ENCODE measurements at regions not wholly inside any gene's neighbourhood (a gene's known extent, or its start where the extent isn't known, plus 50 kb on each side); places are given as distances from the start of the nearest gene placed in this dataset.
A peak's percentile ranks its signal among the peaks of the same experiment; 100 is the strongest.
"Not testable (repeated sequence)": the region's sequence is repeated elsewhere in the genome, so short reads cannot be mapped to it uniquely, and the experiment has no call there.

DNA sequence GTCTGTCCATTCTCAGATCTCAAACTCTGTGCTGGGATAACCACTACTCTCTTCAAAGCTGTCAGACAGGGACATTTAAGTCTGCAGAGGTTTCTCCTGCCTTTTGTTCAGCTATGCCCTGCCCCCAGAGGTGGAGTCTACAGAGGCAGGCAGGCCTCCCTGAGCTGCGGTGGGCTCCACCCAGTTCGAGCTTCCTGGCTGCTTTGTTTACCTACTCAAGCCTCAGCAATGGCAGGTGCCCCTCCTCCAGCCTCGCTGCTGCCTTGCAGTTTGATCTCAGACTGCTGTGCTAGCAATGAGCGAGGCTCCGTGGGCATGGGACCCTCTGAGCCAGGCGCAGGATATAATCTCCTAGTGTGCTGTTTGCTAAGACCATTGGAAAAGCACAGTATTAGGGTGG lies 53.1 kb upstream of the HUNK start:
- DNase-seq; H3K36me3 ChIP-seq (ENCODE audit: insufficient read depth, low read length); intact Hi-C loops (cut with micrococcal nuclease); H3K27me3 ChIP-seq (ENCODE audit: insufficient read depth, low read length); H3K4me1 Mint-ChIP-seq; H3K4me1 ChIP-seq (ENCODE audit: insufficient read depth, low read length); POLR2A ChIA-PET (ENCODE audit: partially characterized antibody); H3K27ac ChIP-seq (ENCODE audit: low read depth, low read length); H3K4me3 Mint-ChIP-seq; H3K9me3 ChIP-seq (ENCODE audit: control insufficient read depth in 1 of 2, low read length in 2 of 2); CTCF ChIA-PET (ENCODE audit: partially characterized antibody); H3K27ac Mint-ChIP-seq; H3K4me3 ChIP-seq (ENCODE audit: low read length in 2 of 2); H3K36me3 Mint-ChIP-seq: not testable (repeated sequence)
- Mint-ChIP-seq H3K9me3 (peaks cover 0 to 12% (median 5%) of the 10 kb centered on the region in 8 donors), H3K27me3 (peaks cover 11 to 18% of the 10 kb centered on the region in 2 donors)

GRCh38 chr21:31814356-31814755 lies 58.5 kb upstream of the HUNK start:
- H3K27ac ChIP-seq (ENCODE audit: low read depth, low read length); DNase-seq; H3K4me1 Mint-ChIP-seq; H3K36me3 ChIP-seq (ENCODE audit: insufficient read depth, low read length); H3K27ac Mint-ChIP-seq; H3K4me3 ChIP-seq (ENCODE audit: low read length in 2 of 2); POLR2A ChIA-PET (ENCODE audit: partially characterized antibody); CTCF ChIA-PET (ENCODE audit: partially characterized antibody); intact Hi-C loops (cut with micrococcal nuclease); H3K27me3 ChIP-seq (ENCODE audit: insufficient read depth, low read length); H3K9me3 ChIP-seq (ENCODE audit: control insufficient read depth in 1 of 2, low read length in 2 of 2); H3K36me3 Mint-ChIP-seq; H3K4me3 Mint-ChIP-seq; H3K4me1 ChIP-seq (ENCODE audit: insufficient read depth, low read length): not testable (repeated sequence)
- H3K27me3 Mint-ChIP-seq, result peaks cover 4 to 12% of the 10 kb centered on the region in 2 donors
- peaks cover 2 to 18% (median 5%) of the 10 kb centered on the region in 8 donors for H3K9me3 Mint-ChIP-seq

- no peaks in the 10 kb centered on the region for H3K4me1 Mint-ChIP-seq
- H3K27ac Mint-ChIP-seq, result no peak overlapping the region
- ChIA-PET POLR2A (ENCODE audit: partially characterized antibody) (no interaction called here), CTCF (ENCODE audit: partially characterized antibody) (no interaction called here)
- peaks cover 0 to 4% of the 10 kb centered on the region in 2 donors for H3K36me3 Mint-ChIP-seq
- H3K4me3 ChIP-seq (ENCODE audit: low read length in 2 of 2), result no peak overlapping the region
- H3K4me1 ChIP-seq (ENCODE audit: insufficient read depth, low read length), result no peaks in the 10 kb centered on the region
- H3K9me3 ChIP-seq (ENCODE audit: control insufficient read depth in 1 of 2, low read length in 2 of 2), result no peaks in the 10 kb centered on the region
- H3K9me3 Mint-ChIP-seq, result peaks cover 1 to 18% (median 5%) of the 10 kb centered on the region in 8 donors
- H3K27me3 ChIP-seq (ENCODE audit: insufficient read depth, low read length), result no peaks in the 10 kb centered on the region
- peaks cover 4 to 12% of the 10 kb centered on the region in 2 donors for H3K27me3 Mint-ChIP-seq
- intact Hi-C loops (cut with micrococcal nuclease), result no loop called here
- no peak for DNase-seq
- H3K27ac ChIP-seq (ENCODE audit: low read depth, low read length), result no peak overlapping the region
- H3K4me3 Mint-ChIP-seq, result no peak overlapping the region
- H3K36me3 ChIP-seq (ENCODE audit: insufficient read depth, low read length), result no peaks in the 10 kb centered on the region
Measured at GRCh38 chr21:31813862-31814261, 59.0 kb upstream of the HUNK start.

DNA sequence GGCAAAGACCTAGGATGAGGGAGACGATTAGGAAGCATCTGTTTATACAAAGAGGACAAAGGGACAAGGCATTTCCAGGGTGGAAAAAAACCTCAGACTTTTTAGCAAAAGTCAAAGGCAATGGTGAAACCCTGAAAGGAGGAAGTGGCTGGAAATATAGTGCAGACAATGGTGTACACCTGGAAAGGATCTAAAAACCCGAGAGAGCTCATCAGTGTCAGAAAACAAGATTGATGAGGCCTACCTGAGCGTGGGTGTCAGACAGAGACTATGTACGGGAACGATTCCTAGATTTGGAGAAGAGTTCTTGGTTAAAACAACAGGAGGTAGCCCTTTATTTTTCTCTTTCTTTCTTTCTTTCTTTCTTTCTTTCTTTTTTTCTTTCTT lies 68.8 kb upstream of the HUNK start:
- H3K27ac Mint-ChIP-seq, result peak overlapping the region in 1 of 7 donors; percentile 31
- POLR2A ChIA-PET (ENCODE audit: partially characterized antibody), result no interaction called here

GRCh38 chr21:31803039-31804007 lies 69.5 kb upstream of the HUNK start:
- H3K9me3 ChIP-seq (ENCODE audit: control insufficient read depth in 1 of 2, low read length in 2 of 2), result no peaks in the 10 kb centered on the region
- POLR2A ChIA-PET (ENCODE audit: partially characterized antibody), result no interaction called here
- Mint-ChIP-seq H3K4me1 (no peaks in the 10 kb centered on the region), H3K36me3 (no peaks in the 10 kb centered on the region), H3K4me3 (no peak overlapping the region), H3K27ac (no peak overlapping the region), H3K27me3 (peaks cover 14 to 21% of the 10 kb centered on the region in 2 donors), H3K9me3 (peaks cover 0 to 5% (median under 1%) of the 10 kb centered on the region in 8 donors)
- no peaks in the 10 kb centered on the region for H3K4me1 ChIP-seq (ENCODE audit: insufficient read depth, low read length)
- intact Hi-C loops (cut with micrococcal nuclease), result no loop called here
- H3K4me3 ChIP-seq (ENCODE audit: low read length in 2 of 2), result no peak overlapping the region
- H3K27ac ChIP-seq (ENCODE audit: low read depth, low read length), result no peak overlapping the region
- no peak for DNase-seq
- H3K27me3 ChIP-seq (ENCODE audit: insufficient read depth, low read length), result no peaks in the 10 kb centered on the region
- CTCF ChIA-PET (ENCODE audit: partially characterized antibody), result no interaction called here
- H3K36me3 ChIP-seq (ENCODE audit: insufficient read depth, low read length), result no peaks in the 10 kb centered on the region

More for the DNA sequence above, 68.8 kb upstream of the HUNK start:
- no peaks in the 10 kb centered on the region for H3K9me3 ChIP-seq (ENCODE audit: control insufficient read depth in 1 of 2, low read length in 2 of 2)
- no peak overlapping the region for H3K4me3 ChIP-seq (ENCODE audit: low read length in 2 of 2)
- Mint-ChIP-seq H3K4me1 (no peaks in the 10 kb centered on the region), H3K36me3 (no peaks in the 10 kb centered on the region), H3K27me3 (peaks cover 14 to 17% of the 10 kb centered on the region in 2 donors), H3K4me3 (no peak overlapping the region), H3K9me3 (peaks cover 0 to 5% (median under 1%) of the 10 kb centered on the region in 8 donors)
- CTCF ChIA-PET (ENCODE audit: partially characterized antibody), result no interaction called here
- no peaks in the 10 kb centered on the region for H3K27me3 ChIP-seq (ENCODE audit: insufficient read depth, low read length)
- no peaks in the 10 kb centered on the region for H3K4me1 ChIP-seq (ENCODE audit: insufficient read depth, low read length)
- no peak for DNase-seq
- no peaks in the 10 kb centered on the region for H3K36me3 ChIP-seq (ENCODE audit: insufficient read depth, low read length)
- intact Hi-C loops (cut with micrococcal nuclease), result no loop called here
- H3K27ac ChIP-seq (ENCODE audit: low read depth, low read length), result no peak overlapping the region

DNA sequence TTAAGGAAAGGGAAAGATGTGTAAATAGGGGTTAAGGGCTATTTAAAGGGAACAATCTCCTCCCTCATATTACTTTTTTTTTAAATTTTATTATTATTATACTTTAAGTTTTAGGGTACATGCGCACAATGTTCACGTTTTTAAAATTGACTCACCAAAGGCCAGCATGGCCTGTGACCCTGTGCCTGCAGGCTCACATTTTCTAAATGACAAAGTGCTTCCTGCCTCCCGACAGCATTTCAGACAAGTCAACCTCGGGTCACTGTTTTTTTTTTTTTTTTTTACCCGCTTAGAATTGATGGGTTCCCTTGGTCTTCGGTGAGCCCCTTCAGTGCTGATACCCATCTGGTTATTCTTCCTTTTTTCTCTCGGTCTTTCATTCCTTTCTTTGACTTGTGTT lies 70.4 kb upstream of the SCAF4 start:
- no peak for DNase-seq
- H3K27me3 ChIP-seq (ENCODE audit: insufficient read depth, low read length), result no peaks in the 10 kb centered on the region
- Mint-ChIP-seq H3K36me3 (no peaks in the 10 kb centered on the region), H3K4me3 (no peak overlapping the region), H3K27me3 (peaks cover 17 to 19% of the 10 kb centered on the region in 2 donors), H3K9me3 (peaks cover 0 to 5% (median under 1%) of the 10 kb centered on the region in 8 donors), H3K27ac (no peak overlapping the region), H3K4me1 (no peaks in the 10 kb centered on the region)
- no peak overlapping the region for H3K4me3 ChIP-seq (ENCODE audit: low read length in 2 of 2)
- no peaks in the 10 kb centered on the region for H3K36me3 ChIP-seq (ENCODE audit: insufficient read depth, low read length)
- H3K9me3 ChIP-seq (ENCODE audit: control insufficient read depth in 1 of 2, low read length in 2 of 2), result no peaks in the 10 kb centered on the region
- CTCF ChIA-PET (ENCODE audit: partially characterized antibody), result no interaction called here
- POLR2A ChIA-PET (ENCODE audit: partially characterized antibody), result no interaction called here
- no peak overlapping the region for H3K27ac ChIP-seq (ENCODE audit: low read depth, low read length)
- no peaks in the 10 kb centered on the region for H3K4me1 ChIP-seq (ENCODE audit: insufficient read depth, low read length)
- intact Hi-C loops (cut with micrococcal nuclease), result no loop called here

DNA sequence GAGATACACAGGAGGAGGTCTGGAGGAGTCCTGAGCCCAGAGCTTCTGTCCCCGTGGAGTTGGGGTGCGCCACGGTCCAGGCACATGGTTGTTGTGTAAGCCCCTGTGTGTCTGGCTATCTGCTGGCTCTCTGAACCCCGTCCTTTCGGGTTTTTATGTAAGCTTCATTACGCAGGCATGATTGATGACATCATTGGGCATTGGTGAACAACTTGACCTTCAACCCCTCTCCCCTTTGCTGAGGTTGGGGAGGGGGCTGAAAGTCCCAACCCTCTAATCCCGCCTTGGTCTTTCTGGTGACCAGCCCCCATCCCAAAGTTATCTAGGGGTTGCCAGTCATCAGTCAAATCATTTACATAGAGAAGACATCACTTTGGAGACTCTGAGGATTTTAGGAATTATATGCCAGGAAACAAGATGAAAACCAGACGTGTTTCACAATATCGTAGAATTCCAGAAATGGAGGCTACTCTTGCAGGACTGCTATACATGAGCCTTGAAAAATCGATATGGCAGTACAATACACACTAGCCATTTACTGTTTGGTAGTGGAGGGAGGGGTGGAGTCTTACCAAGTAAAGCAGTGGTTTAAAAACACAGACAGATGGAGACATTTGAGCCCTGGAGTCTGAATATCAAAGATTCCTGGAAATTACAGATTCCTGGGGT lies 69.8 kb upstream of the SCAF4 start:
- intact Hi-C loops (cut with micrococcal nuclease), result no loop called here
- Mint-ChIP-seq H3K27ac (no peak overlapping the region), H3K27me3 (peaks cover 19 to 23% of the 10 kb centered on the region in 2 donors), H3K4me1 (no peaks in the 10 kb centered on the region), H3K36me3 (no peaks in the 10 kb centered on the region), H3K4me3 (no peak overlapping the region), H3K9me3 (peaks cover 0 to 5% (median under 1%) of the 10 kb centered on the region in 8 donors)
- H3K27ac ChIP-seq (ENCODE audit: low read depth, low read length), result no peak overlapping the region
- DNase-seq, result no peak
- H3K9me3 ChIP-seq (ENCODE audit: control insufficient read depth in 1 of 2, low read length in 2 of 2), result no peaks in the 10 kb centered on the region
- ChIA-PET POLR2A (ENCODE audit: partially characterized antibody) (no interaction called here), CTCF (ENCODE audit: partially characterized antibody) (interaction anchor here (1.3 kb wide), 1 partner anchor 11 kb away, joined by 3 read pairs; no protein-coding TSS in a partner anchor)
- H3K4me3 ChIP-seq (ENCODE audit: low read length in 2 of 2), result no peak overlapping the region
- no peaks in the 10 kb centered on the region for H3K4me1 ChIP-seq (ENCODE audit: insufficient read depth, low read length)
- no peaks in the 10 kb centered on the region for H3K36me3 ChIP-seq (ENCODE audit: insufficient read depth, low read length)
- no peaks in the 10 kb centered on the region for H3K27me3 ChIP-seq (ENCODE audit: insufficient read depth, low read length)

Data from CD4-positive, alpha-beta memory T cell (primary cell).